ENCODE measurements at regions not wholly inside any gene's neighbourhood (a gene's known extent, or its start where the extent isn't known, plus 50 kb on each side); places are given as distances from the start of the nearest gene placed in this dataset.
"Not testable (repeated sequence)": the region's sequence is repeated elsewhere in the genome, so short reads cannot be mapped to it uniquely, and the experiment has no call there.

- no peak for DNase-seq (ENCODE audit: low read depth)
Observed at GRCh38 chr2:200173691-200174090, 132.8 kb upstream of the SPATS2L start.

- DNase-seq (ENCODE audit: low read depth) = no peak
Observed at GRCh38 chr2:200174433-200175216, 131.9 kb upstream of the SPATS2L start.

- peak; percentile 20 for DNase-seq (ENCODE audit: low read depth)
Observed at GRCh38 chr2:200177971-200178911, 128.3 kb upstream of the SPATS2L start.

- no peak for DNase-seq (ENCODE audit: low read depth)
Observed at GRCh38 chr2:200179151-200179550, 127.3 kb upstream of the SPATS2L start.

- DNase-seq (ENCODE audit: low read depth) = no peak
Observed at GRCh38 chr2:200180943-200181342, 125.5 kb upstream of the SPATS2L start.

GRCh38 chr2:200181755-200182154 lies 124.7 kb upstream of the SPATS2L start:
- DNase-seq (ENCODE audit: low read depth) = no peak

- DNase-seq (ENCODE audit: low read depth) = no peak
Observed at GRCh38 chr2:200184748-200185627, 121.5 kb upstream of the SPATS2L start.

- DNase-seq (ENCODE audit: low read depth) = no peak
Observed at GRCh38 chr2:200185628-200186000, 120.9 kb upstream of the SPATS2L start.

GRCh38 chr2:200186002-200186401 lies 120.5 kb upstream of the SPATS2L start:
- DNase-seq (ENCODE audit: low read depth) = no peak

- peak; percentile 13 for DNase-seq (ENCODE audit: low read depth)
Observed at GRCh38 chr2:200188876-200189275, 117.6 kb upstream of the SPATS2L start.

- DNase-seq (ENCODE audit: low read depth) = no peak
Observed at GRCh38 chr2:200189964-200190363, 116.5 kb upstream of the SPATS2L start.

GRCh38 chr2:200193331-200193730 lies 113.2 kb upstream of the SPATS2L start:
- DNase-seq (ENCODE audit: low read depth) = no peak

GRCh38 chr2:200193791-200194190 lies 112.7 kb upstream of the SPATS2L start:
- DNase-seq (ENCODE audit: low read depth) = no peak

GRCh38 chr2:200194746-200195145 lies 111.7 kb upstream of the SPATS2L start:
- no peak for DNase-seq (ENCODE audit: low read depth)

- no peak for DNase-seq (ENCODE audit: low read depth)
Observed at GRCh38 chr2:200199005-200199404, 107.5 kb upstream of the SPATS2L start.

- no peak for DNase-seq (ENCODE audit: low read depth)
Observed at GRCh38 chr2:200199576-200200263, 106.8 kb upstream of the SPATS2L start.

- DNase-seq (ENCODE audit: low read depth) = not testable (repeated sequence)
Observed at GRCh38 chr2:200201839-200202238, 104.7 kb upstream of the SPATS2L start.

GRCh38 chr2:200203381-200203827 lies 103.1 kb upstream of the SPATS2L start:
- no peak for DNase-seq (ENCODE audit: low read depth)

- no peak for DNase-seq (ENCODE audit: low read depth)
Observed at GRCh38 chr2:200208041-200208440, 98.5 kb upstream of the SPATS2L start.

- no peak for DNase-seq (ENCODE audit: low read depth)
Observed at GRCh38 chr2:200209030-200209429, 97.5 kb upstream of the SPATS2L start.

GRCh38 chr2:200211643-200212042 lies 94.8 kb upstream of the SPATS2L start:
- DNase-seq (ENCODE audit: low read depth) = no peak

All from ELR (cell line).